GM21717 (cell line): ENCODE measurements at regions not wholly inside any gene's neighbourhood (a gene's known extent, or its start where the extent isn't known, plus 50 kb on each side); places are given as distances from the start of the nearest gene placed in this dataset.

ENCODE experiments used
- ATAC-seq: cut with Tn5 transposase; IDR thresholded peaks from one replicate; pipeline ENCODE4 v1.9.1; 2021; ENCODE audit warnings: mild to moderate bottlenecking, moderate library complexity; ENCODE audit not compliant: unreplicated experiment

DNA sequence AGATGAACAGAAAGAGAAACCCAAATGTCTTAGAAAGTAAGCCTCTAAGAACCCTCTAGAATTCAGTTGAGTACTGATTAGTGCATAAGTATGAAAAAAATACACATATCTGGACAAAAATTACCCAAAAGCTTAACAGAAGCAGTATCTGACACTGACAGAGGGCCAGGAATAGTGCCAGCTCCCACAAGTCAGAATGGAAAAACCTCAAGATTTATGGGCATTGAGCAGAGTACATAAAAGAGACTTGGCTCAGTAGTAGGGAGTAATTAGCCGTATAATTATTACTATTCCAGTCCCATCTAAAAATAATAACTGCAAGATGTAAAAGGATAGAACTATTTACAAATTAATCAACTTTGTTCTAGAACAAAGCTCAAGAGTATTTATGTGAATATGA, 834.5 kb downstream of the FAM181B start:
- ATAC-seq, result no peak

DNA sequence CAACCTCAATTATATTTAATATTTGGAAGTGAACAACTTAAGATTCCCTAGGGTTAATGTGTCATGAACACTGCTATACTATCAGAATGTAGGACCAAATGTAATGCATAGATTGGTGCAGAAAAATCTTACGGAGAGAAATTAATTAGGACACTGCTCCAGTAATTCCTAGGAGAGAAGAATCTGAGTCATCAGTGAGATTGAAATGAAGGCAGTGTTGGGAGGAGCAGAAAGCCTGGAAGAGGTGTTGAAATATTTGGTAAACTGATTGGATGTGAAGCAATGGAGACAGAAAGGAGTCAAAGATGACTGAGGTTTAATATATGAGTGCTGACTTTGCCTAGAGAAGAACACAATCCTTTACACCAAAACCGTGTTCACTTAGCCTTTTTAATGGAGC, 836.0 kb downstream of the FAM181B start:
- no peak for ATAC-seq

DNA sequence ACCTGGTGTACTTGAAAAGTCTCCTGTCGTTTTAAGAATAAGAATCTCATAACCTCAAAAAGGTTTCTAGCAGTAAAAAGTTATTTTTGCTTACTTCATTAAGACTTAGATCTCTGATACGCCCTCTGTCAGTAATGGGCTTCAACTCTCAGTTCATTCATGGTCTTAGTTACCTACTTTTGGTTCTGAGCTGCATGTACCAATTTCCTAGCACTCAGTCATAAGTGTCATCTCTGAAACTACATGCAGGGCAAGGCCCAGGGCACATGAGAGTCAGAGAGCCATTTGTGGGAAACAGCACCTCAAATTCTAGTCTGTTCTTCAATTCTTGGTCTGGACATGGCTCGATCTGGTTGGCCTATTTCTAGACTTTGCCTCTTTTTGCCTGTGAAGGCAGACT, 838.4 kb downstream of the FAM181B start:
- ATAC-seq, result peak; percentile 59

DNA sequence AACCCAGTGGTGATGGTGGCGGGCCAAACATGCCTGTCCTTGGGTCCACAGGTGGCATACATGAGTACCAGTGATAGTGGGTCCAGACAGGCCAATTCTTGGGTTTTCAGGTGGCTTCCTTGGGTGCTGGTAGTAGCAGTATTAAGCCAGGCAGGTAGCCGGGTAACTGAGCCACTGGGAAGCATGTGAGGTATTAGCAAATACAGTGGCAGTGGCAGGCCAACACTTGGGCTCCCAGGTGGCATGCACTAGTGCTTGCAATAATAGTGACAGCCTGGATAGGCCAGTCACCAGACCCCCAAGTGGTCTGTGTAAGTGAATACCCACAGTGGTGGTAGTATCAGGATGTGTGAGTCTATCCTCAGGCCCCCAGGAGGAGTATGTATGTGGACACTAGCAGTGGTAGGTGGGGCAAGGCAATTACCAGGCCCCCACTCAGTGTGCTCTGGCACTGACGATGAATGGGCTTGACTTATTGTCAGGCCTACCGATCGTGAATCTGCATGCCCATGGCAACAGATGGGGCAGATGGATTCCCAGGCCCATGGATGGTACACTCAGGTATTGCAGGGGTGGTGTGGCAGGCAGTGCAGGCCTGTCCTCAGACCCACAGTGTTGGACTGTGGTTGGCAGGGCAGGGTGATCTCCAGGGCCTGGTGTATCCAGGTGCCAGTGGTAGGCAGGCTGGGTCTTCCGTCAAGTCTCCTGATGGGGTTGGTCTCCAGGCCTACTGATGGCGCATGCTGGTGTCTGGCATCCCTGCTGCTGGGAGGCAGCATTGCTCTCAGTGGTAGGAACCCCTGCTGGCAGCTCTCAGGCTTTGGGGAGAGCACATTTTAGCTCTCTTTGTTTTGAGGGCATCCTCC, 840.7 kb downstream of the FAM181B start:
- ATAC-seq, result no peak

DNA sequence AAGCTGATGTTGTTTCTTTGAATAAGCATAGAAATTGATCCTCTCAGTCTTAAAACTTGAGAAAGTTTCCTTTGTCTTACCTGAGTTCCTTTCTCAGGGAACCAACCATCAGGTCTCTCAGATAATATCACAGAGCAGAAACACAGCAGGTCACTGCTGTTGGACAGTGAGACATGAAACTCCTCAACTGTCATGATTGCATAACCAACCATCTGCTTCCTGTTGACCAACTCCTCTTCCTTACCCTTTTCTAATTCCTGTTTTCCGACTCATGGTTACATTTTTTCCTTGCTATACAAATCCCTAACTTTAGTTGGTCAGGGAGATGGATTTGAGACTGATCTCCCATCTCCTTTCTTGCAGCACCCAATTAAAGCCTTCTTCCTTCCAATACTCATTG, 845.3 kb downstream of the FAM181B start:
- no peak for ATAC-seq

DNA sequence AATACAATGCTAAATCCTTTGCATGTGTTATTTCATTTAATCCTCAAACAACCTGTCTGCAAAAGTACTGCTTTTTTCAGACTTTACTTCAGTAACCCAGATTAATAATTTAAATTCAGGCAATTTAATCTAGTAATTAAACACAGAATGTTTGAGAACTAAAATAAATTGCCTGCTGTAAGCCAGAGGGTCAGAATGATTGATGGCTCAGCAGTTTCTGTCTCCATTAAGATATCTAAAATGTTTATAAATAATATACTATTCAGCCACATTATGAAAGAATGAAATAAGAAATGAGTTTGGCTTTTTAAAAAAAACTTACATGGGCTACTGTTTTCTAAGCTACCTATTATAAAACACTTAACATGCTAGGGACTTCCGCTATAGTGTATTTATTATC, 846.0 kb downstream of the FAM181B start:
- ATAC-seq, result no peak

DNA sequence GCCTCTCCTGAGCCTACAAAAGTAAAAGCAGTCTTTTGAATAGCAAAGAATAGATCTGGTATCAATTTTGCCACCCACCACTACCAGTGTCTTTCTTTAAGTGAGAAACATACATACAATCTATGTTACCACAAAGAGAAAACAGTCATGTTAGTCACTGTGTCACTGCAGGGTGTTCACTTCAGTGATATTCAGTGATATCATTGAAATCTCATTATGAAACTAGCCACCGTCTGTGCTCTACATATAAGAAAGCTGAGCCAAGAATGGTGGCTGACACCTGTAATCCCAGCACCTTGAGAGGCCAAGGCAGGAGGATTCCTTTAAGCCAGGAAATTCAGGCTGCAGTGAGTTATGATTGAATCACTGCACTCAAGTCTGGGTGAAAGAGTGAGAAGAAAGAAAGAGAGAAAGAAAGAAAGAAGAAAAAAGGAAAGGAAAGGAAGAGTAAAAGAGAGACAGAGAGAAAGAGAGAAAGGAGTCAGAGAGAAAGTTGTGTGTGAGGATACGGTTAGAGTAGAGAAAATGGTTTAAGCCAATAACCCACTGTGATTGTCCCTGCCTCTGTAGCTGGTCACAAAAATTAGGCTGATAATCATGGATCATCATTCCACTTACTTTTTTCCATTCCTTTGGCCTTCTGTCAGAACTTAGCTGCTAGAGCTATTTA, 847.1 kb downstream of the FAM181B start:
- no peak for ATAC-seq

DNA sequence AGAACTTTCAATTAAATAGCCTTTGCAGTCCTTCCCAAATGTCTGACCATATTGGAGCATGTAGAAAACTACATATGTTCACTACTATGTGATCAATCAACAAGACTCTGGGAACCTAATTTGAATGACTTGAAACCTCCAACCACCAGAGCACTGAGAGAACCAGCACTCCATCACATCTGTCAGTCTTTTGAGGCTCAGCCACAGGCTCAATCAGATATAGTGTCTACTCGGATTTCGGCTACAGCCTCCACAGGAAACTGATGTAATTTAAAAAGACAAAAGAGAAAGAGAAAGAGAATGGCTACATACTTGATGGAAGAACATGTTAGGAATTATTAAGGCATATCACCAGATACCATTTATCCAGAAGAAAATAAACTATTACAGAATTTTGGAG, 859.0 kb downstream of the FAM181B start:
- peak; percentile 49 for ATAC-seq

DNA sequence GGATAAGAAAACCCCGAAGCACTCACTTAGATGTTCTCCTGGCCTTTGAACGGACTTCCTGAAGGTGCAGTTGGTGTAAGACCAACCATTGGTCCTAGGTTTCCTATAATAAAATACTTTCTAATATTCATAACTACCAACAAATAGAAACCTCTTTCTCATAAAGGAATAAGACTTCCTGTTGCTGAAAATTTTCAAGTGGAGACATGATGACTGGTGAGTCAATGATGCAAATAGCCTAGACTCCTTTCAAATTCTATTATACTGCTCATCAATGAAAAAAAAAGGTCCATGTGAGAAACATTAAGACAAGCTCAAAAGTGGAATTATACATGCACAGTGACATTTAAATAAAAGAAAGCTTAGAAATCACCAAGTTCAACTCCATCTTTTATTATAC, 862.8 kb downstream of the FAM181B start:
- no peak for ATAC-seq

DNA sequence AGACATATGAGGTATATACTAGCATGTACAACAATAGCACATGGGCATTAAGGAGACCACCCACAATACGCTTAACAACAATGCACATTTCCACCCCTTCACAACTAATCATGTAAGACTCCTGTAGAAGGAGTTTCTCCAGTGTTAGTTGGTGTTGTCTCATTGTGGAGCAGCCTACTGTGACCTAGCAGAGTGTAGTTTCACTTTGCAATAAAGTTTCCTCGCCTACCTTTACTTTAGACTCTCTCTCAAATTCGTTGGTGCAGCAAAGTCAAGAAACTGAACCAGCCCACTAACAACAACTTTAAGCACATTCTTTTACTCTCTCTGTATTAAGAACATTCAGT, 863.6 kb downstream of the FAM181B start:
- peak; percentile 62 for ATAC-seq

DNA sequence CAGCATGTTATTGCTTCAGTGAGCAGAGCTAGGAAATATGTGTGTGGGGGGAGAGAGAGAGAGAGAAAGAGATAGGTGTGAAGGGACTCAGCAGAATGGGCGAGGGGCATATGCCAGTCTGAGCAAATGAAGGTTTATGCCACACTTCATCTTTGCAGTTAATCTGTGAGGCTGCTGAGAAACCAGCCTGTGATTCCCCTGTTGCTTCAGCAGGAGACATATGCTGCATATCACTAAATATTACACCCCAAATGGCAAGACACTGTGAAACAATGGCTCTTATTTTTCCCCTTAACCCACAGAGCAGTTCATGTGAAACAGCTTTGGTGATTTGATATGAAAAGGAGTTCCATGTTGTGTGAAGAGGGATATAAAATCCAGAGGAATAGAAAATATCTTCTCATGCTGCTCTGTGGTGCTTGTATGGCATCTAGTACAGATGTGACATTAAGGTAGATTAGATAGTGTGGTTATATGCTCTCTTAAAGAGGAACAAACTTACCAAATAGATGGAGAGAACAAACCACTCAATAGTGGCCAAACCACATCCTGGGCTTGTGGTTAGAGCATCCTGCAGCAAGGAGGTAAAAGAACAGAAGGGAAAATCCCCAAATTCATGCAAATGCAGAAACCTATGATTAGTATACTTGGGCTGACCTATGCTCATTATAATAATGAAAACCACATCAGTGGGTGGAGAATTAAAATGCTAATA, 864.2 kb downstream of the FAM181B start:
- ATAC-seq, result peak; percentile 98

DNA sequence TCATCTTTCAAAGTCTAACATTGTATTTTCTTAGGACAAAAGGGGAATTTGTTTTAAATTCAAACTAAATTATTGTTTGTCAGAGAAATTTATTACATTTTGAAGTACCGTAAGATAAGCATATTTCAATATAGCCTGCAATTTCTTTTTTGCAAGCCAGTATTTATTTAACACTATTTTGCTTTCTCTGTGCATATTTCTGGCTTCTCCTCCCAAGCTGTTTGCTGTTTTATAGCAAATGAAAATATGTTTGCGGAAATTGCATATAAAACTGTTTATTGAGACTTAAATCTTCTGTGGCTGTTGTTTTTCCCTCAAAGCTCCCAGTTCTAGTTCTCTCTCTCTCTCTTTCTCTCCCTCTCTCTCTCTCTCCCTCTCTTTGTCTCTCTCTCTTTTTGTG, 866.8 kb downstream of the FAM181B start:
- ATAC-seq, result no peak

DNA sequence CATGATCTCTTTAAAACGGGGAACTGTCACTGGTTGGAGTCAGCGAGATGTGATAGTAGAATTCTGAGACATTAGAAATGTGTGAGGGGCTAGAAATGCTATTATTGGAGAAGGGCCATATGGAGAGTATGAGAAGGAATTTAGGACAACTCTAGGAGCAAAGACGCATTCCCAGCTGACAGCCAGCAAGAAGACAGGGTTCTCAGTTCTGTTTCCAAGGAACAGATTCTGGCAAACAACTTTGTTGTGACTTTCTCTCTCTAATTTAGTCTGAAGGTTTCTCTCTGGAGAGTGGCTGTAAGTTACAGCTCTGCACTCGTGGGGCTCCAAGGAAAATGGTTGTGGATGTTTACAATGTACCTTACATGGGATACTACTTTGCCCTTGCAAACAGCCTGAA, 876.3 kb downstream of the FAM181B start:
- no peak for ATAC-seq

DNA sequence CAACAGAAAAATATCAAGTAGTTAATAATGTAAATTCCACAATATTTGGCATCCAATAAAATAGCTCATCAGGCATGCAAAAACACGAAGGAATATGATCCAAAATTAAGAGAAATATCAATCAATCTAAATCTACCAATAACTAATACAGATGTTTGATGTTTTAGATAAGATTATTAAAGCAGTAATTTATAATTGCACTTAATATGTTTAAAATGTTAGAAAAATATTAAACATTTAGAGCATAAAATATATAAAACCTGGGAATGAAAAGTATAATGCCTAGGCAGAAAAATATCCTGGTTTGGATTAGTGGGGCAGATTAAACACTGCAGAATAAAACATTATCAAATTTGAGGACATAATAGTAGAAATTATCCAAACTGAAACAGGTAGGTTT, 879.9 kb downstream of the FAM181B start:
- ATAC-seq, result no peak

DNA sequence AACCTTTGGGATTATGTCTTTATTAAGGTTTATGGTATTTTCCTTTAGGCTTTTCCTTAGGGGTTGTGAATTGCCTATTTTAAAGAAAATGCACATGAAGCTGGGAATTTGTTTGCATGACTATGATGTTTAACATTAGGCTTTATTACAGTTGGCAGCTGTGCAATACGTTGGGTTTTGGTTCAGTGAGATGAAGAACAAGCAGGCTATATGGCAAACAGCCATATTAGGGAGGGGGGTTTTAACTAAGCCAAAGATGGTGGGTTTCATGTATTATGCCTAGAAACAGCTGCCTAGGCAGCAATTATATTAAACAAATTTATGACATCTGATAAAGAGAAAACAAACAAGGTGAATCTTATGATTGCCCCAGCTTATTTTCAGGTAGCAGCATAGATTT, 880.8 kb downstream of the FAM181B start:
- ATAC-seq, result no peak

DNA sequence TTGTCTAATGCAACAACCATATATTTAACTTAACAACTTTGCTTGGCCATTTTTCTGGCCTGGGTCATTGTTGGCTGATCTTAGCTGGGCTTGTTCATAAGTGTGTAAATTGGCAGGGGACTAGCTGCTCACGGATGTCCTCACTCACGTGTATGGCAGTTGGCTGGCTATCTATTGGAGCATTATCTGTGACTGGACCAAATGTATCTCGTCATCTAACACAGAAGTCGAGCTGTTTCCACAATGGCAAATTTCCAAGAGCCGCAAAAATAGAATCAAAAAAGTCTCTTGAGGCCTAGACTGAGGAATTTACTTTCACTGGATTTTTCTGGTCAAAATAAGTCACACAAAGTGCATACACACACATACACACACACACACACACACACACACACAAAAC, 893.3 kb downstream of the FAM181B start:
- ATAC-seq, result no peak

DNA sequence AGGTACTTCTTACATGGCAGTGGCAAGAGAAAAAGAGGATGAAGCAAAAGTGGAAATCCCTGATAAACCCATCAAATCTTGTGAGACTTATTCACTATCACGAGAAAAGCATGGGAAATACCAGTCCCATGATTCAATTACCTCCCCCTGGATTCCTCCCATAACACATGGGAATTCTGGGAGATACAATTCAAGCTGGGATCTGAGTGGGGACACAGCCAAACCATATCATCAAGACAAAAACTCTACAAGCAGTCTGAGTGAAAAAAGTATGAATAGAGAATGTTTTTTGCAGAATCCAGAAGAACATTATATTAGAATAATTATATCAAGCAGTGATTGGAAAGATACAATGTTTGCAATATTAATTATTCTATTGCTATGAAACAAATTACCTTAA, 893.7 kb downstream of the FAM181B start:
- ATAC-seq, result no peak

DNA sequence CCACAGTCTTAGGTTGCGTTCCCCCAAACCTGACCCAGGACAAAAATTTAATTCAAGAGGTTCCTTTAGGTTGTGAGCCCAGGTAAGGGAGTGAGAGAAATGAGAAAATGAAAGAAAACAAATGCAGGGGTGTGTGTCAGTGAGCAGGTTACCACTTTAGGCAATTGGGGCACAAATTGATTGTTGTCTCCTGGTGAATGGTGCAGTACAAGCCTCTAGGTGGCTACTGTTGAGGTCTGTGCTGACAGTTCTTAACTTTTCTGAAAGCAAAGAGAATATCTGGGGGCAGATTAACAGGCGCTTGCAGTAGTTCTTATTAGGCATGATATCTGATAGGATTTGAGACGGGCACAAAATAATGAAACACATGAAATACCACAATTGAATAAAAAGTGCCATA, 894.6 kb downstream of the FAM181B start:
- ATAC-seq, result no peak

DNA sequence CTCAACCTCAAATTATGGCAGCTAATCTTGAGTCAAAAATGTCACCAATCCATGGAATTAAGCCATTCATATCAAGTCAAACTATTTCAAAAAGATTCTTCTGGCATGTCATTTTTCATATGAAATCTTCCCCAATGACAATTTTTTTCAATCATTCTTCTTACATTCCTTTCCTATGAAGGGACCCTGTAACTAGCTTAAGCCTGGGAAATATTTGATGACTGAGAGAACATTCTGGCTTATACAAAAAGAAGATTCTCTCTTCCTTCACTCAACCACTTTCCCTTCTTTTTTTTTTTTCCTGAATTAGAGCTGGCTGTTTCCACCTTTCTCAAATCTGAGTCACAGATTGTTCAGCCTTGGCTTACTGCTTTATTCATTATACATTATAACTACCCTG, 903.7 kb downstream of the FAM181B start:
- ATAC-seq, result no peak

DNA sequence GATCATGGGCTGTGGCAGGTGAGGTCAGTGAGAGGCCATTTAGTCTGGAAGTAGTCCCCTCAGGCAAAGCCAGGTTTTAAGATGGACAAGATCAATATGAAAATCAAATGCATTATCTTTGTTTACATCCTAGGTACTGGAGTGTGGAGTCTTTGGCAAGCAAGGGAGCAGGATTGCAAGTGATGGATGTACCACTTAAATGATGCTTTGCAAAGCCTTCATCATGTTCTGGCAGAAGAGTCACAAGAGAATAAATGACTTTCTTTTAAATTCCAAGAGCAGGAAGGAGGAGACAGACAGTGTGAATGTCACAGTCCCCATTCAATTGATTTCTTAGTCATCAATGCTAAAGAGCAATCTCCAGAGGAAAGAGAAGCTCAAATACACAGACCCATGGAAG, 908.3 kb downstream of the FAM181B start:
- ATAC-seq, result no peak

DNA sequence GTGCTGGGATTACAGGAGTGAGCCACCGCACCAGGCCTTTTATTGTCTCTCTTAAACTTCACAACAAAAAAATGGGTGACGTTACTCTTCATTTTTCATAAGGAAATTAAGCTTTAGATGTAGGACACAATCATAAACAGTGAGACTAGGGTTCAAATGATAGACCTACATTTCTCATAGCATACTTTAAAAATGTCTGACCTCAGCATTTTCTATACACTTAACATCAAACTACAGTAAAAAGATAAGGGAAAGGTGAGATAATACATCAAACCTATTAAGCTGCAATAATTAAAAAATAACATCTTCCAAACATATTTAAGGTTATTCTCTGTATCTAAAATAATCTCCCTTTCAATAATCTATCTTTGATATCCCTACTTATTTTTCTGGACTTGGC, 914.2 kb downstream of the FAM181B start:
- no peak for ATAC-seq

DNA sequence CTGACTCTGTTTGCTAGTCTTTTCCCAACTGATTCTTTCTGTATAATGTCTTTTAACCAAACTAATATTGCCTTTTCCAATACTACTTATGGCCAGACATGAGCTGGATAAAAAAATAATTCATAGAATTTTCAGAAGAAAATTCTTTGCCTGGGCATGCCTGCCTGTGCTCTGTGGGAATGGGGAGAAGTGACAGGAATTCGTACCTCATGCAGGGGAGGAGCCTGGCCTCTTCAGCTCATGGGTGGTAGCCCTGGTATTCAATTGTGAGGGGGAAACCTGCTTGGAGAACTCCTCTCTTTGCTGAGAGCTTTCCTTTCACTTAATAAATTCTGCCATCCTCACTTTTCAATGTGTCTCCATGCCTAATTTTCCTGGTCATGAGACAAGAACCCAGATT, 928.8 kb downstream of the FAM181B start:
- no peak for ATAC-seq
